Stomach (tissue), 4 donors: ENCODE measurements at regions not wholly inside any gene's neighbourhood (a gene's known extent, or its start where the extent isn't known, plus 50 kb on each side); places are given as distances from the start of the nearest gene placed in this dataset.
"Not testable (repeated sequence)": the region's sequence is repeated elsewhere in the genome, so short reads cannot be mapped to it uniquely, and the experiment has no call there.

Experiments
- EP300 ChIP-seq: sonication (generic); formaldehyde crosslinking; IDR thresholded peaks from one replicate; pipeline ENCODE4 v1.6.1; 2017; ENCODE audit warnings: antibody characterized with exemption
- POLR2A ChIP-seq, 4 donors: fragments of 450-650 bp; IDR thresholded peaks; one replicate each; pipeline ENCODE4 v1.6.1; 2016; ENCODE audit warnings: antibody characterized with exemption in 4 of 4, control low read depth in 2 of 4, mild to moderate bottlenecking in 1 of 4, moderate library complexity in 1 of 4
- POLR2AphosphoS5 ChIP-seq, 3 donors: sonication (generic); formaldehyde crosslinking; IDR thresholded peaks; one replicate each; pipeline ENCODE4 v1.6.1; 2016; ENCODE audit warnings: antibody characterized with exemption in 3 of 3
- TF ChIP-seq, protein P1 (sequence below), 7 experiments: fragments of 450-650 bp in 4 of 7; fragments of 200-600 bp in 3 of 7; sonication (generic) in 3 of 7; IDR thresholded peaks; one replicate each; pipeline ENCODE4 v1.5.1; 2016 to 2019; ENCODE audit warnings: antibody characterized with exemption in 7 of 7, control low read depth in 2 of 7, mild to moderate bottlenecking in 1 of 7

GRCh38 chr21:22194986-22195385 is 1196.8 kb downstream of the NCAM2 start:
- TF ChIP-seq, protein P1, sequence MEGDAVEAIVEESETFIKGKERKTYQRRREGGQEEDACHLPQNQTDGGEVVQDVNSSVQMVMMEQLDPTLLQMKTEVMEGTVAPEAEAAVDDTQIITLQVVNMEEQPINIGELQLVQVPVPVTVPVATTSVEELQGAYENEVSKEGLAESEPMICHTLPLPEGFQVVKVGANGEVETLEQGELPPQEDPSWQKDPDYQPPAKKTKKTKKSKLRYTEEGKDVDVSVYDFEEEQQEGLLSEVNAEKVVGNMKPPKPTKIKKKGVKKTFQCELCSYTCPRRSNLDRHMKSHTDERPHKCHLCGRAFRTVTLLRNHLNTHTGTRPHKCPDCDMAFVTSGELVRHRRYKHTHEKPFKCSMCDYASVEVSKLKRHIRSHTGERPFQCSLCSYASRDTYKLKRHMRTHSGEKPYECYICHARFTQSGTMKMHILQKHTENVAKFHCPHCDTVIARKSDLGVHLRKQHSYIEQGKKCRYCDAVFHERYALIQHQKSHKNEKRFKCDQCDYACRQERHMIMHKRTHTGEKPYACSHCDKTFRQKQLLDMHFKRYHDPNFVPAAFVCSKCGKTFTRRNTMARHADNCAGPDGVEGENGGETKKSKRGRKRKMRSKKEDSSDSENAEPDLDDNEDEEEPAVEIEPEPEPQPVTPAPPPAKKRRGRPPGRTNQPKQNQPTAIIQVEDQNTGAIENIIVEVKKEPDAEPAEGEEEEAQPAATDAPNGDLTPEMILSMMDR (IDR thresholded peaks at IDR 0.05) = not testable (repeated sequence)
- not testable (repeated sequence) for TF ChIP-seq POLR2A (IDR thresholded peaks at IDR 0.05); EP300; POLR2AphosphoS5 (IDR thresholded peaks at IDR 0.05)
